GM18508 (cell line): ENCODE measurements at regions not wholly inside any gene's neighbourhood (a gene's known extent, or its start where the extent isn't known, plus 50 kb on each side); places are given as distances from the start of the nearest gene placed in this dataset.
"Not testable (repeated sequence)": the region's sequence is repeated elsewhere in the genome, so short reads cannot be mapped to it uniquely, and the experiment has no call there.

ENCODE experiments used
- ATAC-seq: cut with Tn5 transposase; IDR thresholded peaks from one replicate; pipeline ENCODE4 v1.9.1; 2021; ENCODE audit warnings: moderate number of reproducible peaks; ENCODE audit not compliant: insufficient read depth, unreplicated experiment

- ATAC-seq: no peak
Observed at GRCh38 chr3:103269287-103269686, 834.5 kb downstream of the ZPLD1 start.

GRCh38 chr3:103271575-103271974 lies 836.8 kb downstream of the ZPLD1 start:
- ATAC-seq: no peak

GRCh38 chr3:103295974-103296570 lies 861.3 kb downstream of the ZPLD1 start:
- no peak for ATAC-seq

GRCh38 chr3:103297502-103297901 lies 862.7 kb downstream of the ZPLD1 start:
- not testable (repeated sequence) for ATAC-seq

GRCh38 chr3:103306104-103306503 lies 871.3 kb downstream of the ZPLD1 start:
- ATAC-seq: no peak

- no peak for ATAC-seq
Observed at GRCh38 chr3:103308921-103309320, 874.1 kb downstream of the ZPLD1 start.

- no peak for ATAC-seq
Observed at GRCh38 chr3:103319912-103320311, 885.1 kb downstream of the ZPLD1 start.

- no peak for ATAC-seq
Observed at GRCh38 chr3:103337179-103337845, 902.5 kb downstream of the ZPLD1 start.

GRCh38 chr3:103341078-103341606 lies 906.3 kb downstream of the ZPLD1 start:
- no peak for ATAC-seq

- ATAC-seq: no peak
Observed at GRCh38 chr3:103342205-103342731, 907.5 kb downstream of the ZPLD1 start.

- no peak for ATAC-seq
Observed at GRCh38 chr3:103349760-103350159, 914.9 kb downstream of the ZPLD1 start.

GRCh38 chr3:103365467-103365866 lies 930.7 kb downstream of the ZPLD1 start:
- ATAC-seq: no peak

- no peak for ATAC-seq
Observed at GRCh38 chr3:103367481-103367880, 932.7 kb downstream of the ZPLD1 start.

- ATAC-seq: no peak
Observed at GRCh38 chr3:103371411-103371810, 936.6 kb downstream of the ZPLD1 start.

GRCh38 chr3:103372031-103372430 lies 937.2 kb downstream of the ZPLD1 start:
- ATAC-seq: no peak

- no peak for ATAC-seq
Observed at GRCh38 chr3:103380391-103380790, 945.6 kb downstream of the ZPLD1 start.

GRCh38 chr3:103381296-103382079 lies 946.7 kb downstream of the ZPLD1 start:
- ATAC-seq: no peak

- no peak for ATAC-seq
Observed at GRCh38 chr3:103385961-103386656, 951.3 kb downstream of the ZPLD1 start.

GRCh38 chr3:103388214-103388613 lies 953.4 kb downstream of the ZPLD1 start:
- ATAC-seq: no peak

- ATAC-seq: no peak
Observed at GRCh38 chr3:103389356-103389755, 954.5 kb downstream of the ZPLD1 start.
